ENCODE measurements at regions not wholly inside any gene's neighbourhood (a gene's known extent, or its start where the extent isn't known, plus 50 kb on each side); places are given as distances from the start of the nearest gene placed in this dataset.

GRCh38 chr10:1968257-1969033 lies 231.1 kb upstream of the ADARB2 start:
- TF ChIP-seq NFRKB (IDR thresholded peaks at IDR 0.05) (no peak), SP1 (IDR thresholded peaks at IDR 0.05) (no peak), SUZ12 (IDR thresholded peaks at IDR 0.05) (no peak), FOXM1 (IDR thresholded peaks at IDR 0.05; ENCODE audit: borderline replicate concordance) (no peak), FOXA1 (IDR thresholded peaks at IDR 0.05) (no peak), TARDBP (IDR thresholded peaks at IDR 0.05) (no peak), PKNOX1 (IDR thresholded peaks at IDR 0.05) (no peak), HDGF (IDR thresholded peaks at IDR 0.05; ENCODE audit: borderline replicate concordance) (no peak), BHLHE40 (IDR thresholded peaks at IDR 0.05; ENCODE audit: borderline replicate concordance) (no peak), ARNT (IDR thresholded peaks at IDR 0.05) (no peak), ZNF384 (IDR thresholded peaks at IDR 0.05) (no peak), FOXK2 (IDR thresholded peaks at IDR 0.05) (no peak), CTBP1 (IDR thresholded peaks at IDR 0.05; ENCODE audit: borderline replicate concordance) (no peak), ELF4 (IDR thresholded peaks at IDR 0.05) (no peak)
